Pancreas (tissue), 10 donors: ENCODE measurements at regions not wholly inside any gene's neighbourhood (a gene's known extent, or its start where the extent isn't known, plus 50 kb on each side); places are given as distances from the start of the nearest gene placed in this dataset.

Experiments
- ATAC-seq, 4 donors: fragments of 200-7000 bp; cut with Tn5 transposase; one replicate each; pipeline versions ENCODE4 v1.8.0 to v1.9.1; 2020; ENCODE audit warnings: mild to moderate bottlenecking in 4 of 4, moderate library complexity in 4 of 4
- DNase-seq, 6 donors: peaks; one replicate each; pipeline ENCODE4 v3.0.0-alpha.2; 2020
- FAIRE-seq: peaks from 2 replicates; lab custom pipeline; 2012; peaks lifted over from hg19 to GRCh38; lab: Jason Lieb, UNC
- H3K27ac ChIP-seq, 4 donors: fragments of 200-600 bp; sonication (generic); 1 replicate in 3 of 4; 2 replicates in 1 of 4; pipeline versions ENCODE4 v1.5.0 to v1.8.0; 2020
- H3K27me3 ChIP-seq, 4 donors: fragments of 200-600 bp; one replicate each; pipeline ENCODE4 v1.8.0; 2021
- H3K36me3 ChIP-seq, 3 donors: fragments of 200-600 bp; sonication (generic) in 1 of 3; one replicate each; pipeline versions ENCODE4 v1.5.0 to v1.8.0; 2020 to 2021
- H3K4me1 ChIP-seq, 3 donors: fragments of 200-600 bp; one replicate each; pipeline ENCODE4 v1.8.0; 2021
- H3K4me3 ChIP-seq, 4 donors: fragments of 200-600 bp; sonication (generic) in 2 of 4; one replicate each; pipeline versions ENCODE4 v1.5.0 to v1.8.0; 2020 to 2021
- H3K9me3 ChIP-seq, 4 donors: fragments of 200-600 bp; one replicate each; pipeline ENCODE4 v1.8.0; 2021
- WGBS, 2 donors: extraction: QIAGEN DNeasy Blood & Tissue Kit; methylation state at CpG; one replicate each; pipeline ENCODE4 v1.1.7; 2013; 5-methylcytosine and 5-hydroxymethylcytosine counted together
- intact Hi-C, 3 donors: fragments of 100-400 bp; cut with DNase I; formaldehyde crosslinking; loops; one replicate each; pipeline versions ENCODE4 v1.11.1 to v1.14.2; 2022
- TF ChIP-seq, protein P1 (sequence below), 4 donors: fragments of 200-600 bp; sonication (generic) in 3 of 4; IDR thresholded peaks; one replicate each; pipeline versions ENCODE4 v1.5.0 to v1.8.0; 2021; ENCODE audit warnings: antibody characterized with exemption in 4 of 4
- donor health status: healthy with polysubstance abuse.
- donor health status: DM: no; HTN: no; CAD: no; lungs with moderate emphysema.
- donor health status: DM: no; HTN: no; CAD: no.
- donor health status: control.
- donor health status: control.
- donor health status: Bipolar disorder and iron deficiency.
- donor health status: DM: yes; HTN: yes; CAD: no.
- donor health status: DM: no; HTN: no; CAD: no.
- donor health status: DM: no; HTN: no; CAD: no.
- donor health status: DM: yes; HTN: yes; CAD: no.

DNA sequence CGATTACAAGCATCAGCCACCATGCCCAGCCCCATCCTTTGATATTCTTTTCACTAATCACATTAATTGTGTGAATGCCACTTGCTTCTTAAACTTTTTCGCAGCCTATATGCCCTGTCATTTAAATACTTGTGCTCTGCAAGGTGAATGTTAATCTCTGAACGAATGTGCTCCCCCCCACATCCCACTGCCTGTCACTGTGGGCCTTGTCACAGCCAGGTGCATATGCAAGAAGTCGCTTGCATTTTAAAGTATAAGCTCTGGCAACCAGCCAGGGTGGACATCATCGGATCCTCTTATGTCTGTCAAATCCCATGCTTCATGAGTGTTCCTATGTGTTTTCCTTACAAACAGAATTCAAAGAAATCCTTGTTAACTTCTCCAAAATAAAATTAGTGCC is 304.4 kb downstream of the GALR1 start:
- WGBS, 2 donors: 78 to 90% methylated on average over 5 of the region's 5 CpGs
- TF ChIP-seq, protein P1, sequence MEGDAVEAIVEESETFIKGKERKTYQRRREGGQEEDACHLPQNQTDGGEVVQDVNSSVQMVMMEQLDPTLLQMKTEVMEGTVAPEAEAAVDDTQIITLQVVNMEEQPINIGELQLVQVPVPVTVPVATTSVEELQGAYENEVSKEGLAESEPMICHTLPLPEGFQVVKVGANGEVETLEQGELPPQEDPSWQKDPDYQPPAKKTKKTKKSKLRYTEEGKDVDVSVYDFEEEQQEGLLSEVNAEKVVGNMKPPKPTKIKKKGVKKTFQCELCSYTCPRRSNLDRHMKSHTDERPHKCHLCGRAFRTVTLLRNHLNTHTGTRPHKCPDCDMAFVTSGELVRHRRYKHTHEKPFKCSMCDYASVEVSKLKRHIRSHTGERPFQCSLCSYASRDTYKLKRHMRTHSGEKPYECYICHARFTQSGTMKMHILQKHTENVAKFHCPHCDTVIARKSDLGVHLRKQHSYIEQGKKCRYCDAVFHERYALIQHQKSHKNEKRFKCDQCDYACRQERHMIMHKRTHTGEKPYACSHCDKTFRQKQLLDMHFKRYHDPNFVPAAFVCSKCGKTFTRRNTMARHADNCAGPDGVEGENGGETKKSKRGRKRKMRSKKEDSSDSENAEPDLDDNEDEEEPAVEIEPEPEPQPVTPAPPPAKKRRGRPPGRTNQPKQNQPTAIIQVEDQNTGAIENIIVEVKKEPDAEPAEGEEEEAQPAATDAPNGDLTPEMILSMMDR (IDR thresholded peaks at IDR 0.05): no peak
- Histone ChIP-seq H3K9me3 (no peaks in the 10 kb centered on the region), H3K4me1 (no peaks in the 10 kb centered on the region), H3K36me3 (no peaks in the 10 kb centered on the region), H3K27me3 (no peaks in the 10 kb centered on the region), H3K4me3 (no peak overlapping the region), H3K27ac (no peak overlapping the region)
- intact Hi-C loops: no loop called here
- ATAC-seq (no peak), FAIRE-seq (no peak), DNase-seq (no peak)

DNA sequence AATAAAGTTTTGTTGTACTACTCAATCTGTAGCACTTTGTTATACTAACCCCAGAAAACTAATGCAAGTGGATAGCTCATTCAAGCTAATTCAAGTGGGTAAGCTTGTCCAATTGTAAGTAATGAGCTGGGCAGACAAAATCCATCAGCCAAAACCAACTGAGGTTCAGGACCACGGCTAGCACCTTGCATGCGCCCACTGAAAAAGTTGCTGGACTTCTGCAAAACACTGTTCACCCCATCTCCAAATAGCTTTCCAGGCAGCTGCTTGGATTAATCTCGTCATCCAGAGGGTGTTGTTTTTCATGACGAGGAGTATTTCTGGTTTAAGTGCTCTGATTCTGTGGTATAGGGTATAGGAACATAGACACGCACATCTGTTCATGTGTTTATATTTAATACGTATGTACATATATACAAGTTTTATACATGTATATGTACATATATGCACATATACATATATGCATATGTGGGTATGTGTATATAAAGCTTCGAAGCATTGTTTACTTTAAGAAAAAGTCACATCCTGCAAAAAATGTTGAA is 307.5 kb downstream of the GALR1 start:
- Histone ChIP-seq H3K9me3 (no peaks in the 10 kb centered on the region), H3K27ac (no peak overlapping the region), H3K27me3 (no peaks in the 10 kb centered on the region), H3K36me3 (no peaks in the 10 kb centered on the region), H3K4me3 (no peak overlapping the region), H3K4me1 (no peaks in the 10 kb centered on the region)
- ATAC-seq (no peak), DNase-seq (no peak), FAIRE-seq (no peak)
- intact Hi-C loops: no loop called here
- WGBS, 2 donors: 42 to 48% methylated on average over 7 of the region's 7 CpGs
- TF ChIP-seq, protein P1 (IDR thresholded peaks at IDR 0.05): no peak

DNA sequence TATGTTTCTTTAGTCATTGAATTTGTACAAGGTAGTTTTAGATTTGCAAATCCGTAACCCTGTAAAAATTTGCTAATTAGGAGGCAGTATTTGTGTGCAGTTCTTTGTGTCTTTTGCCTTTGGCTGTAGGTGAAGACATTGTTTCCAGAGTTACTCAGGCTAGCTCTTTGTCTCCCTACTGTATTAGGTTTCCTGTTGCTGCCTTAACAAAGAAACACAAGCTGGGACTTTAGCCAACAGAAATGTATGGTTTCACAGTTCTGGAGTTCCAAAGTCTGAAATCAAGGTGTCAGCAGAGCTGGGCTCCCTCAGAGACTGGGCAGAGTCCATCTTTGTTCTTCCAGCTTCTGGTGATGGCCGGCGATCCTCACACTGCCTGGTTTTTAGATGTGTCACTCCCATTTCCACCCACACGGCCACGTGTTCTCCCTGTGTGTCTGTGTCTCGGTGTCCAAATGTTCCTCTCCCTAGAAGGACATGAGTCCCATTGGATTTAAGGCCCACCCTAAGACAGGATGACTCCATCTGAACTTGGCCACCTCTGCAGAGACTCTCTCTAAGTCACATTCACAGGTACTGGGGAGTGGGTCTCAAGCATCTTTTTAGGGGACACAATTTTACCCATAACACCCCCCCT is 309.7 kb downstream of the GALR1 start:
- DNase-seq (no peak), ATAC-seq (no peak), FAIRE-seq (no peak)
- Histone ChIP-seq H3K36me3 (no peaks in the 10 kb centered on the region), H3K4me1 (no peaks in the 10 kb centered on the region), H3K4me3 (no peak overlapping the region), H3K27ac (no peak overlapping the region), H3K27me3 (no peaks in the 10 kb centered on the region), H3K9me3 (no peaks in the 10 kb centered on the region)
- TF ChIP-seq, protein P1 (IDR thresholded peaks at IDR 0.05): no peak
- intact Hi-C loops: no loop called here
- WGBS, 2 donors: 82 to 85% methylated on average over 6 of the region's 6 CpGs

DNA sequence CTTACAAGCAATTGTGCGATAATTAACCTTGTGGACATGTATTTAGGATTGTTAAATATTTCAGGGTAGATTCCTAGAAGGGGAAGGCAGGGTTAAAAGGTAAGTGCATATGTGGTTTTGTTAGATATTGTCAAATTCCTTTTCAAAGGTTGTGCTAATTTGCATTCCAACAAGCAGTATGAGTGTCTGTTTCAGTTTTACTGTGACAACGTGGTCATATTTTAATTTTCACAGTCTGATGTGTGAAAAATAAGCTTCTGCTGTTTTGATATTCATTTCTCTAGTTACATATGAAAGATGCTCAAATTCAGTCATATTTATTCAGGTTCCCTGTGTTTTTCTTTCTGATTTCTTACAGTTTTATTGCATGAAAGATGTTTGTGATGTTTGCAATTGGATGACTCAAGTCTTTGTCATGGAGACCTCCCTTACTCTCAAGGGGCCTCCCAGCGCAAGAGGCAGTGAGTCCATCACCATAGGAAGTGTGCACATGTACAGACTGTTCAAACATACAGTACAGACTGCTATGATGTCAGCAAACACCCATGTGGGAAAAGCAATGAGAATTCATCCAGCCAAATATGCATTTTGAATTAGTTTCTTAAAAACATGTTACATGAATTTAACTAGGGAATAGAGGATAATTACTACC is 310.8 kb downstream of the GALR1 start:
- TF ChIP-seq, protein P1 (IDR thresholded peaks at IDR 0.05): no peak
- H3K4me3 ChIP-seq: no peak overlapping the region
- H3K27ac ChIP-seq: no peak overlapping the region
- no peaks in the 10 kb centered on the region for H3K36me3 ChIP-seq
- no peaks in the 10 kb centered on the region for H3K9me3 ChIP-seq
- 72 to 76% methylated on average over 3 of the region's 3 CpGs for WGBS, 2 donors
- DNase-seq (no peak), FAIRE-seq (no peak), ATAC-seq (no peak)
- intact Hi-C loops: no loop called here
- H3K4me1 ChIP-seq: no peaks in the 10 kb centered on the region
- H3K27me3 ChIP-seq: no peaks in the 10 kb centered on the region

DNA sequence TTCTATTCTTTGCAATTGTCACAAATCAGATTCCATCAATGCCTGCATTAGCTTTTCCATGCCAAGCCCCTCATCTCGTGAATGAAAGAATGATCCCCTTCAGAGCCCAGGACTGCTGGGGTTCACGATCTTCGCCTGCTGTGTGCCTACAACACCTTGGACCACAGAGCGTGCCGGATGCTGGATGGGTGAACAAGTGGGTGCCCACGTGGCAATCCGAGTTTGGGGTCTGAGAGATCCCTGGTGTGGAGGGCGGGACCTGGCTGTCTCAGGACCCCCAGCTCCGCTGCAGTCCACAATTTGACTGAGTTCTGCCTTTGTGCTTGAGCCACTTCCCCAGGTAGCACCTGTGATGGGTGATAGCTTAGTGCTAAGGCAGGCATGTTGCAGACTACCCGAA is 317.0 kb downstream of the GALR1 start:
- Histone ChIP-seq H3K27me3 (no peaks in the 10 kb centered on the region), H3K36me3 (no peaks in the 10 kb centered on the region), H3K4me1 (no peaks in the 10 kb centered on the region), H3K27ac (no peak overlapping the region), H3K4me3 (no peak overlapping the region), H3K9me3 (no peaks in the 10 kb centered on the region)
- WGBS, 2 donors: 82 to 84% methylated on average over 10 of the region's 10 CpGs
- TF ChIP-seq, protein P1 (IDR thresholded peaks at IDR 0.05): no peak
- no peak for DNase-seq
- intact Hi-C loops: no loop called here
- no peak for FAIRE-seq
- no peak for ATAC-seq
